K562 (cell line): ENCODE measurements at regions not wholly inside any gene's neighbourhood (a gene's known extent, or its start where the extent isn't known, plus 50 kb on each side); places are given as distances from the start of the nearest gene placed in this dataset.

Experiments
- ATAC-seq: fragments of 200-7000 bp; cut with Tn5 transposase; 3 replicates; pipeline ENCODE4 v1.9.1; 2020; ENCODE audit warnings: moderate library complexity
- BruUV-seq: library from RNA; stranded (reverse); fragments of 400-500 nt; replicated peaks from 2 replicates; lab custom pipeline; 2021; lab: Mats Ljungman, UMichigan
- CTCF ChIA-PET: fragments of 300-600 bp; formaldehyde crosslinking; extraction: SDS; loops from one replicate; lab custom pipeline; 2021; ENCODE audit warnings: low intra/inter-chr PET ratio; lab: Yijun Ruan, JAX
- POLR2A ChIA-PET: fragments of 300-600, 350-650 bp; sonication (Branson Sonifier 250); formaldehyde crosslinking; extraction: SDS; loops from one replicate; lab custom pipeline; 2021; ENCODE audit warnings: antibody characterized with exemption, inconsistent platforms; lab: Yijun Ruan, JAX
- DNase-seq, 4 experiments: peaks; one replicate each; pipeline versions ENCODE4 v3.0.0 to v3.0.0-alpha.2; 2011 to 2018; ENCODE audit warnings: low spot score in 3 of 4, mixed read lengths in 3 of 4; ENCODE audit errors: extremely low read depth in 1 of 4
- FAIRE-seq: peaks from 2 replicates; lab custom pipeline; 2011; peaks lifted over from hg19 to GRCh38; lab: Jason Lieb, UNC
- H2AFZ ChIP-seq: 2 replicates; pipeline ENCODE4 v1.6.0; 2011; ENCODE audit warnings: low read depth, low read length, control low read depth, inconsistent platforms
- H3K27ac ChIP-seq: fragments of 200-600 bp; 3 replicates; pipeline ENCODE4 v1.8.0; 2011; ENCODE audit warnings: low read depth, mild to moderate bottlenecking, control low read depth, inconsistent platforms, low read length, moderate library complexity, mixed read lengths; ENCODE audit errors: extremely low read depth
- H3K27me3 ChIP-seq, 2 experiments: fragments of 300-600 bp in 1 of 2; 2 replicates in 1 of 2; 3 replicates in 1 of 2; pipeline versions ENCODE4 v1.6.0 to v1.8.0; 2011; ENCODE audit warnings: inconsistent platforms in 2 of 2, low read length in 2 of 2, mild to moderate bottlenecking in 1 of 2, mixed read lengths in 1 of 2, moderate library complexity in 1 of 2; ENCODE audit not compliant: control insufficient read depth in 2 of 2, insufficient read depth in 2 of 2
- H3K36me3 ChIP-seq: fragments of 300-600 bp; 3 replicates; pipeline ENCODE4 v1.8.0; 2011; ENCODE audit warnings: mild to moderate bottlenecking, low read length, inconsistent platforms; ENCODE audit not compliant: control insufficient read depth, insufficient read depth
- H3K4me1 ChIP-seq, 2 experiments: fragments of 200-600 bp in 1 of 2; replicated peaks in 1 of 2; 2 replicates in 1 of 2; 3 replicates in 1 of 2; pipeline versions ENCODE4 v1.5.1 to v1.8.0; 2011; ENCODE audit warnings: inconsistent platforms in 2 of 2, low read length in 2 of 2, mild to moderate bottlenecking in 1 of 2, mixed read lengths in 1 of 2, moderate library complexity in 1 of 2; ENCODE audit not compliant: control insufficient read depth in 2 of 2, insufficient read depth in 2 of 2
- H3K4me2 ChIP-seq: 2 replicates; pipeline ENCODE4 v1.6.1; 2011; ENCODE audit warnings: low read length, control low read depth, inconsistent platforms, mixed read lengths; ENCODE audit not compliant: insufficient read depth
- H3K4me3 ChIP-seq: fragments of 200-600 bp; sonication (generic), shearing (Covaris generic); 2 replicates; pipeline ENCODE4 v1.5.1; 2016; ENCODE audit warnings: control low read depth, inconsistent platforms
- H3K79me2 ChIP-seq: fragments of 200-600 bp; 3 replicates; pipeline ENCODE4 v1.8.0; 2011; ENCODE audit warnings: low read length, inconsistent platforms; ENCODE audit not compliant: control insufficient read depth, insufficient read depth
- H3K9ac ChIP-seq, 2 experiments: 2 replicates each; pipeline versions ENCODE4 v1.6.0 to v1.6.1; 2011; ENCODE audit warnings: low read depth in 2 of 2, low read length in 2 of 2, control low read depth in 1 of 2, inconsistent platforms in 1 of 2, mild to moderate bottlenecking in 1 of 2, mixed read lengths in 1 of 2; ENCODE audit not compliant: insufficient read depth in 1 of 2
- H3K9me1 ChIP-seq: one replicate; pipeline ENCODE4 v1.6.0; 2011; ENCODE audit warnings: inconsistent platforms, mild to moderate bottlenecking, low read length, moderate library complexity; ENCODE audit not compliant: control insufficient read depth, insufficient read depth
- H3K9me3 ChIP-seq: replicated peaks from 2 replicates; pipeline ENCODE4 v1.5.1; 2011; ENCODE audit warnings: low read depth, low read length, inconsistent platforms; ENCODE audit not compliant: control insufficient read depth, insufficient read depth
- H4K20me1 ChIP-seq: replicated peaks from 2 replicates; pipeline ENCODE4 v1.6.1; 2011; ENCODE audit warnings: low read length, inconsistent platforms, mixed read lengths; ENCODE audit not compliant: control insufficient read depth, insufficient read depth
- BDP1 ChIP-seq: IDR thresholded peaks from 3 replicates; pipeline ENCODE4 v1.6.1; 2011; ENCODE audit not compliant: insufficient read length, insufficient read depth
- E2F5 ChIP-seq: sonication (generic); formaldehyde crosslinking; IDR thresholded peaks from 2 replicates; pipeline ENCODE4 v1.8.0; 2022; ENCODE audit warnings: mild to moderate bottlenecking, missing genetic modification reagents
- GTF2E2 ChIP-seq: fragments of 200-800 bp; sonication (Bioruptor generic); IDR thresholded peaks from 2 replicates; pipeline ENCODE4 v1.6.1; 2016; ENCODE audit warnings: missing genetic modification characterization, missing compliant biosample characterization
- HMGN3 ChIP-seq: IDR thresholded peaks from 2 replicates; pipeline ENCODE4 v1.6.1; 2011; ENCODE audit warnings: borderline replicate concordance, low read depth, mild to moderate bottlenecking, mixed read lengths, low read length; ENCODE audit not compliant: insufficient read length; ENCODE audit errors: extremely low read depth
- IFI16 ChIP-seq: fragments of 250-450 bp; sonication (Bioruptor Pico); IDR thresholded peaks from 2 replicates; pipeline ENCODE4 v2.1.2; 2022; ENCODE audit warnings: mild to moderate bottlenecking, inconsistent platforms
- KLF6 ChIP-seq: fragments of 250-450 bp; sonication (Bioruptor Pico); IDR thresholded peaks from 2 replicates; pipeline ENCODE4 v1.4.0; 2020; ENCODE audit warnings: mild to moderate bottlenecking, moderate library complexity, borderline replicate concordance
- POU5F1 ChIP-seq: fragments of 150-350 bp; IDR thresholded peaks from 2 replicates; pipeline ENCODE4 v1.6.1; 2014; ENCODE audit warnings: borderline replicate concordance, low read length, low read depth, mild to moderate bottlenecking; ENCODE audit not compliant: partially characterized antibody
- PPARD ChIP-seq: fragments of 250-450 bp; sonication (Bioruptor Pico); IDR thresholded peaks from 2 replicates; pipeline ENCODE4 v1.8.0; 2022; ENCODE audit warnings: inconsistent platforms, mild to moderate bottlenecking, moderate library complexity
- RBM25 ChIP-seq: fragments of 200-400 bp; formaldehyde crosslinking; IDR thresholded peaks from 2 replicates; pipeline ENCODE4 v1.6.1; 2018; ENCODE audit warnings: low read length, low read depth, moderate library complexity; ENCODE audit not compliant: severe bottlenecking
- SPI1 ChIP-seq: IDR thresholded peaks from 2 replicates; pipeline ENCODE4 v1.6.1; 2011; ENCODE audit warnings: low read depth, low read length, control low read depth, borderline replicate concordance
- TBP ChIP-seq: optimal IDR thresholded peaks from 2 replicates; pipeline ENCODE3; 2011; ENCODE audit warnings: low read depth, low read length, improper control_type of control experiment
- XRCC3 ChIP-seq: fragments of 450-650 bp; IDR thresholded peaks from 2 replicates; pipeline ENCODE4 v1.6.1; 2017; ENCODE audit warnings: mild to moderate bottlenecking, moderate library complexity
- ZBTB9 ChIP-seq: fragments of 450-650 bp; formaldehyde crosslinking; IDR thresholded peaks from 2 replicates; pipeline ENCODE4 v1.4.0; 2020; ENCODE audit warnings: mild to moderate bottlenecking, moderate library complexity
- ZNF639 ChIP-seq, 2 experiments: fragments of 200-800 bp in 1 of 2; sonication (Bioruptor generic) in 1 of 2; sonication (generic) in 1 of 2; formaldehyde crosslinking in 1 of 2; IDR thresholded peaks in 1 of 2; conservative IDR thresholded peaks in 1 of 2; 2 replicates each; pipeline versions ENCODE4 v1.5.0 to v1.6.1; 2016 to 2020; ENCODE audit warnings: missing compliant biosample characterization in 1 of 2, missing genetic modification characterization in 1 of 2, missing genetic modification reagents in 1 of 2
- ZNF668 ChIP-seq: fragments of 250-450 bp; sonication (Bioruptor Pico); IDR thresholded peaks from 2 replicates; pipeline ENCODE4 v1.8.0; 2022; ENCODE audit warnings: mild to moderate bottlenecking, inconsistent platforms
- ZNF707 ChIP-seq: fragments of 250-450 bp; sonication (Bioruptor Pico); conservative IDR thresholded peaks from 2 replicates; pipeline ENCODE4 v1.8.0; 2022; ENCODE audit warnings: inconsistent platforms, mild to moderate bottlenecking, moderate library complexity
- ZNF766 ChIP-seq: fragments of 200-800 bp; sonication (Bioruptor generic); conservative IDR thresholded peaks from 2 replicates; pipeline ENCODE4 v1.6.1; 2016; ENCODE audit warnings: missing genetic modification characterization, missing compliant biosample characterization
- ZSCAN29 ChIP-seq: fragments of 450-650 bp; IDR thresholded peaks from 2 replicates; pipeline ENCODE4 v1.6.1; 2017
- WGBS: fragments of 100-300 bp; shearing (Covaris generic); methylation state at CpG from one replicate; pipeline ENCODE4 v1.1.6; 2016; ENCODE audit warnings: low coverage, mixed read lengths; ENCODE audit not compliant: insufficient coverage; ENCODE audit errors: missing lambda C conversion rate; 5-methylcytosine and 5-hydroxymethylcytosine counted together
- in situ Hi-C: fragments of 300-500 bp; cut with MboI; formaldehyde crosslinking; loops from 4 replicates; pipeline ENCODE4 v1.15.0; 2018; ENCODE audit warnings: inconsistent platforms, mixed read lengths
- intact Hi-C: fragments of 100-400 bp; cut with micrococcal nuclease; formaldehyde crosslinking; loops from 2 replicates; pipeline ENCODE4 v1.14.2; 2022

GRCh38 chr1:188394677-188395076 is 1565.9 kb downstream of the PLA2G4A start (continued):
- TF ChIP-seq TBP (no peak), PPARD (CRISPR knock-in tag) (no peak), POU5F1 (no peak), ZBTB9 (CRISPR knock-in tag) (no peak), ZNF668 (CRISPR knock-in tag) (no peak), E2F5 (CRISPR knock-in tag) (no peak)

GRCh38 chr1:188397521-188397920 is 1568.8 kb downstream of the PLA2G4A start:
- FAIRE-seq, result no peak
- TF ChIP-seq ZNF707 (CRISPR knock-in tag), result no peak
- no peak for TF ChIP-seq HMGN3
- TF ChIP-seq ZSCAN29, result no peak
- no peak for TF ChIP-seq IFI16 (CRISPR knock-in tag)
- TF ChIP-seq ZNF639 (CRISPR knock-in tag; conservative IDR thresholded peaks at IDR 0.05 in 1 of 2, IDR thresholded peaks at IDR 0.05 in 1 of 2), result no peak
- no peak for TF ChIP-seq GTF2E2 (tag)
- no peak for TF ChIP-seq ZNF766 (CRISPR knock-in tag)
- no peak for TF ChIP-seq BDP1
- no peak for TF ChIP-seq SPI1
- TF ChIP-seq KLF6 (CRISPR knock-in tag), result no peak
- TF ChIP-seq RBM25, result no peak
- TF ChIP-seq XRCC3, result no peak

More at GRCh38 chr1:188397521-188397920, 1568.8 kb downstream of the PLA2G4A start:
- Histone ChIP-seq H3K4me1 (no peaks in the 10 kb centered on the region), H3K27me3 (no peaks in the 10 kb centered on the region), H3K9me1 (no peaks in the 10 kb centered on the region), H4K20me1 (no peaks in the 10 kb centered on the region), H3K27ac (no peak overlapping the region), H3K9me3 (peaks cover 2% of the 10 kb centered on the region; the same call in 1 of the 2 replicates), H3K4me2 (no peak overlapping the region), H2AFZ (no peak overlapping the region), H3K9ac (no peak overlapping the region), H3K79me2 (no peaks in the 10 kb centered on the region), H3K36me3 (no peaks in the 10 kb centered on the region), H3K4me3 (no peak overlapping the region)
- ATAC-seq (no peak), DNase-seq (no peak)
- in situ Hi-C loops (no loop called here), intact Hi-C loops (no loop called here)
- BruUV-seq, result no TSS peak
- ChIA-PET POLR2A (interaction anchor here (0.6 to 1.0 kb wide), 2 partner anchors 15 to 257 kb away, joined by 3 to 5 read pairs; no protein-coding TSS in a partner anchor), CTCF (no interaction called here)
- 0% methylated on average over 2 of the region's 2 CpGs for WGBS
